ENCODE measurements at regions not wholly inside any gene's neighbourhood (a gene's known extent, or its start where the extent isn't known, plus 50 kb on each side); places are given as distances from the start of the nearest gene placed in this dataset.

DNA sequence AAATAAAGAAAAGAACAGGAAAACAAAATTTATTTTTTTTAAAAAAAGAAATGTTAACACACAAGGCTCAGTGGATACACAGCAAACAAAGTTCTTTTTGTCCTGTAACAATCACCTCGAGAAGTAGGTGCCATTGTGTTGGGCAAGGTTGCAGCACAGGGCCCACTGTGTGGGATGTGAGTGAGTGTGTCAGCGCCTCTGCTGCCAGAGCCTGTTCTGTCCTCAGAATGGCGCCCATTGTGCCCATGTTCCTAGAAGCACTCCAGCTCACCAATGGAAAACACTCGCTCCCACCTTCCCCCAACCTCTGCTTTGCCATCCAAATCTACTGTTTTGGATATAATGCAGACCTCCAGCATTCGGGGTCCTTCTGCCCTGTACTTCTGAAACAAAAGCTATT lies 84.9 kb upstream of the CLDN18 start:
- Mint-ChIP-seq H3K27ac (no peak overlapping the region), H3K27me3 (peaks cover 4% of the 10 kb centered on the region), H3K4me3 (no peak overlapping the region), H3K4me1 (no peaks in the 10 kb centered on the region), H3K9me3 (ENCODE audit: insufficient read depth) (no peaks in the 10 kb centered on the region)
- Histone ChIP-seq H3K4me2 (replicated peaks; ENCODE audit: low read depth, low read length, poor library complexity, severe bottlenecking) (no peak overlapping the region), H2AFZ (ENCODE audit: insufficient read depth, low read depth, low read length, poor library complexity, severe bottlenecking) (no peak overlapping the region), H3K36me3 (replicated peaks in 1 of 2; ENCODE audit: control extremely low read depth in 1 of 2, control insufficient read depth in 1 of 2, extremely low read depth in 1 of 2, insufficient read depth in 2 of 2, low read length in 1 of 2) (no peaks in the 10 kb centered on the region), H3K27ac (ENCODE audit: low read length in 2 of 2) (no peak overlapping the region), H3K9ac (ENCODE audit: low read length) (no peak overlapping the region), H3K4me1 (ENCODE audit: control insufficient read depth in 2 of 2, insufficient read depth in 2 of 2, low read length in 2 of 2) (no peaks in the 10 kb centered on the region), H3K9me3 (ENCODE audit: control extremely low read depth in 1 of 3, control insufficient read depth in 2 of 3, insufficient read depth in 1 of 3, low read length in 2 of 3) (no peaks in the 10 kb centered on the region), H3K27me3 (replicated peaks in 1 of 4; ENCODE audit: control extremely low read depth in 1 of 4, control insufficient read depth in 3 of 4, insufficient read depth in 4 of 4, low read length in 3 of 4) (no peaks in the 10 kb centered on the region), H3K79me2 (ENCODE audit: control insufficient read depth, insufficient read depth, low read length) (no peaks in the 10 kb centered on the region), H4K20me1 (ENCODE audit: control insufficient read depth, insufficient read depth, low read length, poor library complexity, severe bottlenecking) (no peaks in the 10 kb centered on the region), H3K4me3 (ENCODE audit: control extremely low read depth in 1 of 5, extremely low read depth in 1 of 5, insufficient read depth in 1 of 5, low read depth in 2 of 5, low read length in 4 of 5) (no peak overlapping the region)
- POLR2A ChIA-PET = no interaction called here
- ATAC-seq (ENCODE audit: low read depth) (no peak), DNase-seq (no peak)
- 70% methylated on average over 4 of the region's 5 CpGs for WGBS (ENCODE audit: insufficient coverage)
- TF ChIP-seq, protein P1, sequence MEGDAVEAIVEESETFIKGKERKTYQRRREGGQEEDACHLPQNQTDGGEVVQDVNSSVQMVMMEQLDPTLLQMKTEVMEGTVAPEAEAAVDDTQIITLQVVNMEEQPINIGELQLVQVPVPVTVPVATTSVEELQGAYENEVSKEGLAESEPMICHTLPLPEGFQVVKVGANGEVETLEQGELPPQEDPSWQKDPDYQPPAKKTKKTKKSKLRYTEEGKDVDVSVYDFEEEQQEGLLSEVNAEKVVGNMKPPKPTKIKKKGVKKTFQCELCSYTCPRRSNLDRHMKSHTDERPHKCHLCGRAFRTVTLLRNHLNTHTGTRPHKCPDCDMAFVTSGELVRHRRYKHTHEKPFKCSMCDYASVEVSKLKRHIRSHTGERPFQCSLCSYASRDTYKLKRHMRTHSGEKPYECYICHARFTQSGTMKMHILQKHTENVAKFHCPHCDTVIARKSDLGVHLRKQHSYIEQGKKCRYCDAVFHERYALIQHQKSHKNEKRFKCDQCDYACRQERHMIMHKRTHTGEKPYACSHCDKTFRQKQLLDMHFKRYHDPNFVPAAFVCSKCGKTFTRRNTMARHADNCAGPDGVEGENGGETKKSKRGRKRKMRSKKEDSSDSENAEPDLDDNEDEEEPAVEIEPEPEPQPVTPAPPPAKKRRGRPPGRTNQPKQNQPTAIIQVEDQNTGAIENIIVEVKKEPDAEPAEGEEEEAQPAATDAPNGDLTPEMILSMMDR (IDR thresholded peaks at IDR 0.05) = no peak
- TF ChIP-seq EZH2 (IDR thresholded peaks at IDR 0.05; ENCODE audit: borderline replicate concordance, insufficient read depth, low read depth, low read length, poor library complexity, severe bottlenecking) = no peak
- intact Hi-C loops (cut with micrococcal nuclease) = no loop called here
- CTCF ChIA-PET = no interaction called here

- Histone ChIP-seq H3K27me3 (replicated peaks in 1 of 4; ENCODE audit: control extremely low read depth in 1 of 4, control insufficient read depth in 3 of 4, insufficient read depth in 4 of 4, low read length in 3 of 4) (no peaks in the 10 kb centered on the region), H3K9me3 (ENCODE audit: control extremely low read depth in 1 of 3, control insufficient read depth in 2 of 3, insufficient read depth in 1 of 3, low read length in 2 of 3) (no peaks in the 10 kb centered on the region), H3K9ac (ENCODE audit: low read length) (no peak overlapping the region), H3K36me3 (replicated peaks in 1 of 2; ENCODE audit: control extremely low read depth in 1 of 2, control insufficient read depth in 1 of 2, extremely low read depth in 1 of 2, insufficient read depth in 2 of 2, low read length in 1 of 2) (no peaks in the 10 kb centered on the region), H3K4me1 (ENCODE audit: control insufficient read depth in 2 of 2, insufficient read depth in 2 of 2, low read length in 2 of 2) (no peaks in the 10 kb centered on the region), H3K4me2 (replicated peaks; ENCODE audit: low read depth, low read length, poor library complexity, severe bottlenecking) (no peak overlapping the region), H3K4me3 (ENCODE audit: control extremely low read depth in 1 of 5, extremely low read depth in 1 of 5, insufficient read depth in 1 of 5, low read depth in 2 of 5, low read length in 4 of 5) (no peak overlapping the region), H4K20me1 (ENCODE audit: control insufficient read depth, insufficient read depth, low read length, poor library complexity, severe bottlenecking) (no peaks in the 10 kb centered on the region), H3K79me2 (ENCODE audit: control insufficient read depth, insufficient read depth, low read length) (no peaks in the 10 kb centered on the region), H3K27ac (ENCODE audit: low read length in 2 of 2) (no peak overlapping the region), H2AFZ (ENCODE audit: insufficient read depth, low read depth, low read length, poor library complexity, severe bottlenecking) (no peak overlapping the region)
- Mint-ChIP-seq H3K27me3 (peaks cover 7% of the 10 kb centered on the region), H3K4me1 (no peaks in the 10 kb centered on the region), H3K27ac (no peak overlapping the region), H3K9me3 (ENCODE audit: insufficient read depth) (no peaks in the 10 kb centered on the region), H3K4me3 (no peak overlapping the region)
- POLR2A ChIA-PET = no interaction called here
- no CpG with 5 or more reads among the region's 2 CpGs for WGBS (ENCODE audit: insufficient coverage)
- ATAC-seq (ENCODE audit: low read depth) (no peak), DNase-seq (no peak)
- intact Hi-C loops (cut with micrococcal nuclease) = no loop called here
- CTCF ChIA-PET = no interaction called here
- no peak for TF ChIP-seq EZH2 (IDR thresholded peaks at IDR 0.05; ENCODE audit: borderline replicate concordance, insufficient read depth, low read depth, low read length, poor library complexity, severe bottlenecking)
- TF ChIP-seq, protein P1 (IDR thresholded peaks at IDR 0.05) = no peak
Observed at GRCh38 chr3:137926991-137927390, 83.0 kb upstream of the CLDN18 start.

All from B cell (primary cell).